Erythroblast (primary cell): ENCODE measurements at regions not wholly inside any gene's neighbourhood (a gene's known extent, or its start where the extent isn't known, plus 50 kb on each side); places are given as distances from the start of the nearest gene placed in this dataset.

Experiments
- GATA1 ChIP-seq: IDR thresholded peaks from 2 replicates; pipeline ENCODE4 v1.6.1; 2011; ENCODE audit warnings: low read depth, mild to moderate bottlenecking, control low read depth, low read length, moderate library complexity
- POLR2A ChIP-seq: IDR thresholded peaks from 2 replicates; pipeline ENCODE4 v1.6.1; 2011; ENCODE audit warnings: mild to moderate bottlenecking, low read length

DNA sequence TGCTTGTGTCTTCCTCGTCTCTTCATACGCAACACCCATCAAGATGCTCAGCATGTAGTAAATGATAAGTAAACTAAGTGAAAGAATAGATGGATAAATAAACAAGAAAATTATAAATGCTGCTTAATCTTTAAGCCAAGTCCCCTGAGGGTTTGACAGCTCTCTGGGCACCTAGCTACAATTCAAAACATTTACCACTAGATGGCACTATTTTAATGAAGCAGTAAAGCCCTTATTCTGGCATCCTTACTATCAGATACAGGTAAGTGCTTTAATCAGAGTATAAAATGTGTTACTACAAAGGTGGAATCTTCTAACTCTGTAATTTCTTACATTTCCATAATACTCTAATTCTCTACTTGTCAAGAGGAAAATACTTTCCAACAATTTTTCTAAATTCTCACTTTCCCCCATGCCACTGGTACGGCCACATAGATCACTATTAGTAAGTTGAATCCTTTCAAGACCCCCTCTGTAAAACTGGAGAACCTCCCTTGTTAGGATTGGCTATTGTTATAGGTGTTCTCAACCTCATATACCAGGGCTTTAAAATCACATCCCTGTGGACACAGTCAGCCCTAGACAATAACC is 137.8 kb downstream of the BARHL2 start:
- TF ChIP-seq POLR2A (no peak), GATA1 (no peak)
